ENCODE measurements at regions not wholly inside any gene's neighbourhood (a gene's known extent, or its start where the extent isn't known, plus 50 kb on each side); places are given as distances from the start of the nearest gene placed in this dataset.

DNA sequence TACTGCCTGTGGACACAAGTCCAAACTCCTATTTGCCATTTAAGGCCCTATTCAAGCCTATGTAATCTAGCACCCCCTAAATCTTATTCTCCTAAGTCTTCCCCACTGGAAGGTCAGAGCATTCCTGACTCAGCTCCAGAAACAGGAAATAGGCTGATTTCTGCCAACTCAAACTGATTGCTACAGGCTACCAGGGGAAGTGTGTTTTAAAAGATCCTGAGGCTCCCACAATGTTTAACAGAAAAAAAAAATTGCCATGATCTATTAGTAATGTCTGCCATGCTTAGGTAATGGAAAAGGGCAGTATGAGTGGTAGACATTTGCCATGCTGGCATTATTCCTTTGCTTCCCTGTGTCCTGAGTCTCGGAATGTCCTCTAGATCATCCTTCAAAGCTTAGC is 65.8 kb upstream of the BRINP1 start:
- Histone ChIP-seq H3K36me3 (ENCODE audit: control insufficient read depth, insufficient read depth, low read length) (no peaks in the 10 kb centered on the region), H3K27me3 (ENCODE audit: control insufficient read depth, insufficient read depth, low read length) (no peaks in the 10 kb centered on the region), H3K9me3 (ENCODE audit: control insufficient read depth, insufficient read depth, low read length) (no peaks in the 10 kb centered on the region), H3K4me3 (ENCODE audit: low read depth, low read length) (no peak overlapping the region), H3K4me1 (ENCODE audit: control insufficient read depth, insufficient read depth, low read length) (peaks cover 3% of the 10 kb centered on the region), H3K9ac (ENCODE audit: low read depth, low read length) (no peak overlapping the region)

- H3K36me3 ChIP-seq (ENCODE audit: control insufficient read depth, insufficient read depth, low read length), result no peaks in the 10 kb centered on the region
- H3K4me1 ChIP-seq (ENCODE audit: control insufficient read depth, insufficient read depth, low read length), result no peaks in the 10 kb centered on the region
- no peaks in the 10 kb centered on the region for H3K27me3 ChIP-seq (ENCODE audit: control insufficient read depth, insufficient read depth, low read length)
- H3K9ac ChIP-seq (ENCODE audit: low read depth, low read length), result no peak overlapping the region
- H3K4me3 ChIP-seq (ENCODE audit: low read depth, low read length), result no peak overlapping the region
- no peaks in the 10 kb centered on the region for H3K9me3 ChIP-seq (ENCODE audit: control insufficient read depth, insufficient read depth, low read length)
Observed at GRCh38 chr9:119432428-119432827, 63.2 kb upstream of the BRINP1 start.

DNA sequence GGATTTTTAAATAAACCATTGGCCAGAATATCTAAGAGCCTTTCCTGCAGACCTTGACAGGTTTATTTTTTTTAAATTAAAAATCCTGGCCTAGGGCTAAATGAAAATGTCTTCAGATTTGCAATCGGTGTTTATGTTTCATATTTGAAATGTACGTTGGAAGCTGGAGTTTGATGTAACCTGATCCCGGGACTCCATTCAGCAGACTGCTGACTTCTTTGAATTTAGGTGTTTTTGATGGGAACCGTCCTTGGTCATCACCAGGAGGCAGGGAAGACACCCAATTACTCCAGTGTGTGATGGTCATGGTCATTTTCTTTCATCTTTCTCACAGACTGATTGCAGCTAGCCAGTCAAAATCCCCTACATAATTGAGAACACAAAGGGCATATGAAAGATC is 60.1 kb upstream of the BRINP1 start:
- H3K4me3 ChIP-seq (ENCODE audit: low read depth, low read length), result no peak overlapping the region
- no peak overlapping the region for H3K9ac ChIP-seq (ENCODE audit: low read depth, low read length)
- H3K4me1 ChIP-seq (ENCODE audit: control insufficient read depth, insufficient read depth, low read length), result no peaks in the 10 kb centered on the region
- H3K9me3 ChIP-seq (ENCODE audit: control insufficient read depth, insufficient read depth, low read length), result no peaks in the 10 kb centered on the region
- no peaks in the 10 kb centered on the region for H3K27me3 ChIP-seq (ENCODE audit: control insufficient read depth, insufficient read depth, low read length)
- no peaks in the 10 kb centered on the region for H3K36me3 ChIP-seq (ENCODE audit: control insufficient read depth, insufficient read depth, low read length)

DNA sequence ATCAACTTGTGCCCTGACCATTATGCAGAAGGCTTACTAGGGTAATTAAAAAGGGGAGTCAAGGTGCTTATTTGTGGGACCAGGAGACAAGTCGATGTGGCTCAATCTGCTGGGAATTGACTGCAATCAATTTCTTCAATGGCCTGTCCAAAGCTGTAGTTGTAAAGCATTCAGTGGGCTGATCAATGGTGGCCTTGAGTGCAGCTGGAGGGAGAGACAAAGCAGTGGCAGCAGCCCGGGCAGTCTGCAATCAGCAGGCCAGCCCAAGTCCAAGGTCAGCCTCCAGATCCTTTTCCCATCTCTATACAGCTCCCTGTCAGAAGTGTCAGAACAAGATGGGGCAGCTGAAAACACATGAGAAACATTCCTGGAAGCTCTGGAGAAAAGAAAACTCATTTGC is 51.0 kb upstream of the BRINP1 start:
- Histone ChIP-seq H3K27me3 (ENCODE audit: control insufficient read depth, insufficient read depth, low read length) (no peaks in the 10 kb centered on the region), H3K9ac (ENCODE audit: low read depth, low read length) (no peak overlapping the region), H3K4me1 (ENCODE audit: control insufficient read depth, insufficient read depth, low read length) (no peaks in the 10 kb centered on the region), H3K9me3 (ENCODE audit: control insufficient read depth, insufficient read depth, low read length) (no peaks in the 10 kb centered on the region), H3K36me3 (ENCODE audit: control insufficient read depth, insufficient read depth, low read length) (no peaks in the 10 kb centered on the region), H3K4me3 (ENCODE audit: low read depth, low read length) (no peak overlapping the region)
